GM21825 (cell line): ENCODE measurements at regions not wholly inside any gene's neighbourhood (a gene's known extent, or its start where the extent isn't known, plus 50 kb on each side); places are given as distances from the start of the nearest gene placed in this dataset.
"Not testable (repeated sequence)": the region's sequence is repeated elsewhere in the genome, so short reads cannot be mapped to it uniquely, and the experiment has no call there.

ENCODE experiments used
- ATAC-seq: cut with Tn5 transposase; IDR thresholded peaks from one replicate; pipeline ENCODE4 v1.9.1; 2021; ENCODE audit warnings: mild to moderate bottlenecking, moderate library complexity; ENCODE audit not compliant: unreplicated experiment

GRCh38 chr2:194095359-194095758, 1561.7 kb upstream of the SLC39A10 start:
- ATAC-seq: no peak

- ATAC-seq: no peak
Observed at GRCh38 chr2:194090251-194090905, 1566.6 kb upstream of the SLC39A10 start.

GRCh38 chr2:194087089-194087958, 1569.7 kb upstream of the SLC39A10 start:
- ATAC-seq: no peak

- no peak for ATAC-seq
Observed at GRCh38 chr2:194086129-194086528, 1570.9 kb upstream of the SLC39A10 start.

GRCh38 chr2:194079989-194080388, 1577.0 kb upstream of the SLC39A10 start:
- no peak for ATAC-seq

GRCh38 chr2:194077366-194077765, 1579.7 kb upstream of the SLC39A10 start:
- no peak for ATAC-seq

- no peak for ATAC-seq
Observed at GRCh38 chr2:194062401-194062800, 1594.6 kb upstream of the SLC39A10 start.

GRCh38 chr2:194060269-194060668, 1596.8 kb upstream of the SLC39A10 start:
- no peak for ATAC-seq

- ATAC-seq: no peak
Observed at GRCh38 chr2:194054313-194054712, 1602.7 kb upstream of the SLC39A10 start.

- ATAC-seq: no peak
Observed at GRCh38 chr2:194044321-194044720, 1612.7 kb upstream of the SLC39A10 start.

GRCh38 chr2:194021130-194021529, 1635.9 kb upstream of the SLC39A10 start:
- not testable (repeated sequence) for ATAC-seq

GRCh38 chr2:194020155-194020554, 1636.9 kb upstream of the SLC39A10 start:
- no peak for ATAC-seq

GRCh38 chr2:194015751-194016150, 1641.3 kb upstream of the SLC39A10 start:
- ATAC-seq: no peak

- ATAC-seq: no peak
Observed at GRCh38 chr2:194014639-194015038, 1642.4 kb upstream of the SLC39A10 start.

- ATAC-seq: no peak
Observed at GRCh38 chr2:194004590-194005206, 1652.3 kb upstream of the SLC39A10 start.

GRCh38 chr2:194003911-194004310, 1653.1 kb upstream of the SLC39A10 start:
- ATAC-seq: no peak

- ATAC-seq: no peak
Observed at GRCh38 chr2:194002699-194003368, 1654.2 kb upstream of the SLC39A10 start.

- no peak for ATAC-seq
Observed at GRCh38 chr2:193990868-193991267, 1666.2 kb upstream of the SLC39A10 start.

- ATAC-seq: no peak
Observed at GRCh38 chr2:193989645-193990044, 1667.4 kb upstream of the SLC39A10 start.

- no peak for ATAC-seq
Observed at GRCh38 chr2:193988784-193989183, 1668.2 kb upstream of the SLC39A10 start.

- ATAC-seq: no peak
Observed at GRCh38 chr2:193985272-193985671, 1671.8 kb upstream of the SLC39A10 start.
